Trophoblast cell (in vitro differentiated cells and primary cell): ENCODE measurements at regions not wholly inside any gene's neighbourhood (a gene's known extent, or its start where the extent isn't known, plus 50 kb on each side); places are given as distances from the start of the nearest gene placed in this dataset.

Experiments used
- DNase-seq, 2 donors: peaks; one replicate each; pipeline ENCODE4 v3.0.0-alpha.2; 2016
- H2AFZ ChIP-seq: 2 replicates; pipeline ENCODE4 v1.6.1; 2013; ENCODE audit warnings: low read length, moderate library complexity, mild to moderate bottlenecking; ENCODE audit not compliant: insufficient read depth, poor library complexity
- H2AK5ac ChIP-seq: 2 replicates; pipeline ENCODE4 v1.6.1; 2013; ENCODE audit warnings: mild to moderate bottlenecking, low read length
- H2BK120ac ChIP-seq: 2 replicates; pipeline ENCODE4 v1.6.1; 2013; ENCODE audit warnings: low read length, mild to moderate bottlenecking, moderate library complexity; ENCODE audit not compliant: insufficient read depth, poor library complexity
- H2BK12ac ChIP-seq: 2 replicates; pipeline ENCODE4 v1.6.1; 2013; ENCODE audit warnings: mild to moderate bottlenecking, low read length, moderate library complexity
- H2BK5ac ChIP-seq: 2 replicates; pipeline ENCODE4 v1.6.1; 2013; ENCODE audit warnings: low read length, low read depth, moderate library complexity, mild to moderate bottlenecking; ENCODE audit not compliant: poor library complexity
- H3K14ac ChIP-seq: 2 replicates; pipeline ENCODE4 v1.6.1; 2013; ENCODE audit warnings: mild to moderate bottlenecking, low read length
- H3K18ac ChIP-seq: 2 replicates; pipeline ENCODE4 v1.6.1; 2013; ENCODE audit warnings: mild to moderate bottlenecking, low read length
- H3K23ac ChIP-seq: 2 replicates; pipeline ENCODE4 v1.6.1; 2013; ENCODE audit warnings: low read length
- H3K27ac ChIP-seq: 2 replicates; pipeline ENCODE4 v1.5.1; 2013; ENCODE audit warnings: low read depth, mild to moderate bottlenecking, inconsistent platforms, low read length, moderate library complexity
- H3K27me3 ChIP-seq: 2 replicates; pipeline ENCODE4 v1.6.1; 2013; ENCODE audit warnings: inconsistent platforms, mild to moderate bottlenecking, low read length, moderate library complexity; ENCODE audit not compliant: insufficient read depth
- H3K36me3 ChIP-seq, 2 experiments: 1 replicate in 1 of 2; 2 replicates in 1 of 2; pipeline ENCODE4 v1.6.1; 2013; ENCODE audit warnings: low read length in 2 of 2, mild to moderate bottlenecking in 2 of 2, moderate library complexity in 1 of 2; ENCODE audit not compliant: insufficient read depth in 2 of 2, control insufficient read depth in 1 of 2
- H3K4ac ChIP-seq: 2 replicates; pipeline ENCODE4 v1.6.1; 2013; ENCODE audit warnings: low read depth, mild to moderate bottlenecking, low read length, moderate library complexity
- H3K4me1 ChIP-seq, 2 experiments: 1 replicate in 1 of 2; 2 replicates in 1 of 2; pipeline ENCODE4 v1.6.1; 2013; ENCODE audit warnings: low read length in 2 of 2, mild to moderate bottlenecking in 2 of 2, moderate library complexity in 1 of 2; ENCODE audit not compliant: insufficient read depth in 2 of 2, control insufficient read depth in 1 of 2
- H3K4me2 ChIP-seq: 2 replicates; pipeline ENCODE4 v1.6.1; 2013; ENCODE audit warnings: inconsistent platforms, mild to moderate bottlenecking, low read length, moderate library complexity
- H3K4me3 ChIP-seq: 2 replicates; pipeline ENCODE4 v1.5.1; 2013; ENCODE audit warnings: mild to moderate bottlenecking, low read depth, low read length, inconsistent platforms
- H3K79me1 ChIP-seq: one replicate; pipeline ENCODE4 v1.6.1; 2013; ENCODE audit warnings: low read length
- H3K79me2 ChIP-seq: 2 replicates; pipeline ENCODE4 v1.6.1; 2013; ENCODE audit warnings: low read length, mild to moderate bottlenecking; ENCODE audit not compliant: control insufficient read depth, insufficient read depth, poor library complexity
- H3K9ac ChIP-seq: 2 replicates; pipeline ENCODE4 v1.6.1; 2013; ENCODE audit warnings: mild to moderate bottlenecking, low read length
- H3K9me3 ChIP-seq: 2 replicates; pipeline ENCODE4 v1.6.1; 2013; ENCODE audit warnings: low read depth, mild to moderate bottlenecking, control low read depth, inconsistent platforms, low read length; ENCODE audit not compliant: insufficient read depth
- H4K12ac ChIP-seq: 2 replicates; pipeline ENCODE4 v1.6.1; 2013; ENCODE audit warnings: low read depth, mild to moderate bottlenecking, low read length, moderate library complexity
- H4K8ac ChIP-seq: 2 replicates; pipeline ENCODE4 v1.6.1; 2013; ENCODE audit warnings: low read depth, mild to moderate bottlenecking, low read length, moderate library complexity
- H4K91ac ChIP-seq: one replicate; pipeline ENCODE4 v1.6.1; 2013; ENCODE audit warnings: low read depth, mild to moderate bottlenecking, low read length, moderate library complexity
- WGBS: extraction: QIAGEN DNeasy Blood & Tissue Kit; methylation state at CpG from one replicate; pipeline ENCODE4 v1.1.7; 2013; ENCODE audit warnings: missing lambda C conversion rate; ENCODE audit not compliant: insufficient read length, insufficient coverage; ENCODE audit errors: extremely low coverage; 5-methylcytosine and 5-hydroxymethylcytosine counted together

DNA sequence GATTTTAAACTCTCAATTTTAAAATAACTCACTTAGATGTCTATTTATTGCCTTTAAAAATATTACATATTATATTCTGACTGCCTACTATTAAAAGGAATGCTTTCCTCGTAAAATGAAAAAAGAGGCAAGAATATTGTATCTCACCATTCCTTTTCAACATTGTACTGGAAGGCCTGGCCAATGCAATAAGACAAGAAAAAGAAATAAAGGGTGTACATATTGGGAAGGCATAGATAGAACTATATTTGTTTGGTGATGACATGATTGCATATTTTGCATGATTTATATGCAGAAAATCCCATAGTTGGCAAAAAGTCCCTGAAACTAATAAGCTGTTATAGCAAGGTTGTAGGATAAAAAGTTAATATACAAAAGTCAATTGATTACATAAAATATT is 474.6 kb upstream of the ATP2B1 start:
- H3K79me1 ChIP-seq: no peaks in the 10 kb centered on the region
- no peak overlapping the region for H2BK5ac ChIP-seq
- H4K8ac ChIP-seq: no peak overlapping the region
- no peak overlapping the region for H3K4me3 ChIP-seq
- no CpG with 5 or more reads among the region's 1 CpG for WGBS
- H4K91ac ChIP-seq: no peak overlapping the region
- no peak overlapping the region for H2BK12ac ChIP-seq
- no peak overlapping the region for H3K14ac ChIP-seq
- H3K4ac ChIP-seq: no peak overlapping the region
- H3K4me2 ChIP-seq: no peak overlapping the region
- no peak overlapping the region for H3K23ac ChIP-seq
- H3K79me2 ChIP-seq: no peaks in the 10 kb centered on the region
- no peaks in the 10 kb centered on the region for H3K9me3 ChIP-seq
- H3K9ac ChIP-seq: no peak overlapping the region
- no peak overlapping the region for H4K12ac ChIP-seq
- H3K36me3 ChIP-seq: no peaks in the 10 kb centered on the region
- no peaks in the 10 kb centered on the region for H3K27me3 ChIP-seq
- no peak overlapping the region for H3K18ac ChIP-seq
- H3K27ac ChIP-seq: no peak overlapping the region
- H3K4me1 ChIP-seq: no peaks in the 10 kb centered on the region
- H2BK120ac ChIP-seq: no peak overlapping the region
- no peak for DNase-seq
- no peak overlapping the region for H2AK5ac ChIP-seq
- no peak overlapping the region for H2AFZ ChIP-seq

DNA sequence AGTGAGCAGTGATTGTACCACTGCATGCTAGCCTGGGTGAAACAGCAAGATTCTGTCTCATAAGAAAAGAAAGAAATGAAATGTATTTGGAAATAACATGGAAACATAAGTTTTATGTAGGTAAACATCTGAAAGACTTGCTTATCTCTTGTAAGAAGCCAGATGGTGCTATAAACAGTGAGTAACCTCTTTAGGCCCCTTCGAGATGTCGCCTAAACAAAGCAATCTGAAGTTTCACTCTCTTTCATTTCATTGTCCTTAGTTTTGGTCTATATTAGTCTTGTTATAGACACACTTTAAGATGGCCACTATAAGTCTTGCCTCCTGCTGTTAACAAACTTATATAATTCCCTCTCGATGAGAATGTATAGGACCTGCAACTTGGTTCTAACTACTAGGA is 472.6 kb upstream of the ATP2B1 start:
- Histone ChIP-seq H3K4ac (no peak overlapping the region), H2AK5ac (no peak overlapping the region), H3K4me2 (no peak overlapping the region), H2BK5ac (no peak overlapping the region), H3K9me3 (no peaks in the 10 kb centered on the region), H3K18ac (no peak overlapping the region), H4K8ac (no peak overlapping the region), H3K27ac (no peak overlapping the region), H3K79me2 (no peaks in the 10 kb centered on the region), H3K4me3 (no peak overlapping the region), H2BK12ac (no peak overlapping the region), H3K4me1 (no peaks in the 10 kb centered on the region), H2BK120ac (no peak overlapping the region), H4K91ac (no peak overlapping the region), H3K23ac (no peak overlapping the region), H4K12ac (no peak overlapping the region), H3K9ac (no peak overlapping the region), H3K27me3 (no peaks in the 10 kb centered on the region), H3K79me1 (no peaks in the 10 kb centered on the region), H3K36me3 (no peaks in the 10 kb centered on the region), H3K14ac (no peak overlapping the region), H2AFZ (no peak overlapping the region)
- WGBS: no CpG with 5 or more reads among the region's 3 CpGs
- DNase-seq: no peak

DNA sequence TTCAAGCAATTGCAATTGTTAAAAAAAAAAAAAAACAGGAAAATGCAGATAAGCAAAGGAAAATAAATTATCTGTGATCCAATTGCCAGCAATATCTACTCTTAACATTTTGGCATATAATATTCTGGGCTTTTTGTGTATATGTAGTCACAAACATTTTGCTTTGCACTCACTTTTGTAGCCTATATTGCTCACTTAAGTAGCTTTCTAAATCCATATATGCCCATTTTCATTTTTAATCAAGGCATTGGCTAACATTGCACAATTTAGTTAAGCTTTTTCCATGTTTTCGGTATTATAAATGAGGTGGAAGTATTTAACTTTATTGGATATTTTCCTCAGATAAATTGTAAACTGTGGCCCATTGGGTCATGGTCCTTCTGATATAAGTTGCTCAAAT is 466.3 kb upstream of the ATP2B1 start:
- Histone ChIP-seq H2BK120ac (no peak overlapping the region), H3K18ac (no peak overlapping the region), H2BK12ac (no peak overlapping the region), H3K4me2 (no peak overlapping the region), H3K4me3 (no peak overlapping the region), H3K23ac (no peak overlapping the region), H3K27ac (no peak overlapping the region), H3K9me3 (no peaks in the 10 kb centered on the region), H3K79me2 (no peaks in the 10 kb centered on the region), H4K12ac (no peak overlapping the region), H2AFZ (no peak overlapping the region), H2BK5ac (no peak overlapping the region), H4K8ac (no peak overlapping the region), H4K91ac (no peak overlapping the region), H3K27me3 (no peaks in the 10 kb centered on the region), H3K9ac (no peak overlapping the region), H3K4me1 (no peaks in the 10 kb centered on the region), H3K36me3 (no peaks in the 10 kb centered on the region), H2AK5ac (no peak overlapping the region), H3K79me1 (no peaks in the 10 kb centered on the region), H3K4ac (no peak overlapping the region), H3K14ac (no peak overlapping the region)
- no peak for DNase-seq
- WGBS: no CpG with 5 or more reads among the region's 1 CpG

DNA sequence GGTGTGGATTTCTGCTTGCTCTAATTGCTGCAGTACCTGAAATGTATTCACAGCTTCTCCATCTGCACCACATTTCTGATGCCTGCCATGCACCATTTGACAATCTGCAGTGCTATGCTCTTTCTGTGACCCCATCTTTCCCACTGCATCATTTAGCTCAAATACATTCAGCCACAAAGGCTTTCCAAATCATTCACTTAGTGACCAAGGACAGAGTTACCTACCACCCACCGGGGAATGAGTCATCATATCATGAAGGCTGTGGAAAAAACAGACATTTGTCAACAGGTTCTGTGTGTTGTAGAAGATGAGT is 465.5 kb upstream of the ATP2B1 start:
- H3K4me3 ChIP-seq: no peak overlapping the region
- H3K27ac ChIP-seq: no peak overlapping the region
- H3K4me2 ChIP-seq: no peak overlapping the region
- no peak overlapping the region for H2AFZ ChIP-seq
- no peak overlapping the region for H3K4ac ChIP-seq
- no peaks in the 10 kb centered on the region for H3K79me2 ChIP-seq
- H4K8ac ChIP-seq: no peak overlapping the region
- no peaks in the 10 kb centered on the region for H3K36me3 ChIP-seq
- whole genome bisulfite sequencing: no CpG with 5 or more reads among the region's 1 CpG
- H4K12ac ChIP-seq: no peak overlapping the region
- no peak overlapping the region for H3K18ac ChIP-seq
- no peak for DNase-seq
- H3K79me1 ChIP-seq: no peaks in the 10 kb centered on the region
- H4K91ac ChIP-seq: no peak overlapping the region
- no peaks in the 10 kb centered on the region for H3K9me3 ChIP-seq
- no peak overlapping the region for H3K14ac ChIP-seq
- H2BK5ac ChIP-seq: no peak overlapping the region
- no peak overlapping the region for H2BK12ac ChIP-seq
- H2BK120ac ChIP-seq: no peak overlapping the region
- no peak overlapping the region for H3K23ac ChIP-seq
- H3K9ac ChIP-seq: no peak overlapping the region
- H3K4me1 ChIP-seq: no peaks in the 10 kb centered on the region
- no peak overlapping the region for H2AK5ac ChIP-seq
- H3K27me3 ChIP-seq: no peaks in the 10 kb centered on the region
